ENCODE measurements at regions not wholly inside any gene's neighbourhood (a gene's known extent, or its start where the extent isn't known, plus 50 kb on each side); places are given as distances from the start of the nearest gene placed in this dataset.

GRCh38 chr13:26908126-26908525 is 147.5 kb upstream of the GPR12 start:
- TF ChIP-seq POLR2AphosphoS5 (IDR thresholded peaks at IDR 0.05; ENCODE audit: low read depth, low read length), result no peak
- no peak for TF ChIP-seq FOXP2 (optimal IDR thresholded peaks at IDR 0.05; ENCODE audit: borderline replicate concordance, extremely low read depth, extremely low read length, insufficient read depth)
- no peak for TF ChIP-seq SIN3A (IDR thresholded peaks at IDR 0.05; ENCODE audit: borderline replicate concordance, insufficient read depth, low read length)

GRCh38 chr13:26899202-26899601 is 138.6 kb upstream of the GPR12 start:
- TF ChIP-seq, protein P1, sequence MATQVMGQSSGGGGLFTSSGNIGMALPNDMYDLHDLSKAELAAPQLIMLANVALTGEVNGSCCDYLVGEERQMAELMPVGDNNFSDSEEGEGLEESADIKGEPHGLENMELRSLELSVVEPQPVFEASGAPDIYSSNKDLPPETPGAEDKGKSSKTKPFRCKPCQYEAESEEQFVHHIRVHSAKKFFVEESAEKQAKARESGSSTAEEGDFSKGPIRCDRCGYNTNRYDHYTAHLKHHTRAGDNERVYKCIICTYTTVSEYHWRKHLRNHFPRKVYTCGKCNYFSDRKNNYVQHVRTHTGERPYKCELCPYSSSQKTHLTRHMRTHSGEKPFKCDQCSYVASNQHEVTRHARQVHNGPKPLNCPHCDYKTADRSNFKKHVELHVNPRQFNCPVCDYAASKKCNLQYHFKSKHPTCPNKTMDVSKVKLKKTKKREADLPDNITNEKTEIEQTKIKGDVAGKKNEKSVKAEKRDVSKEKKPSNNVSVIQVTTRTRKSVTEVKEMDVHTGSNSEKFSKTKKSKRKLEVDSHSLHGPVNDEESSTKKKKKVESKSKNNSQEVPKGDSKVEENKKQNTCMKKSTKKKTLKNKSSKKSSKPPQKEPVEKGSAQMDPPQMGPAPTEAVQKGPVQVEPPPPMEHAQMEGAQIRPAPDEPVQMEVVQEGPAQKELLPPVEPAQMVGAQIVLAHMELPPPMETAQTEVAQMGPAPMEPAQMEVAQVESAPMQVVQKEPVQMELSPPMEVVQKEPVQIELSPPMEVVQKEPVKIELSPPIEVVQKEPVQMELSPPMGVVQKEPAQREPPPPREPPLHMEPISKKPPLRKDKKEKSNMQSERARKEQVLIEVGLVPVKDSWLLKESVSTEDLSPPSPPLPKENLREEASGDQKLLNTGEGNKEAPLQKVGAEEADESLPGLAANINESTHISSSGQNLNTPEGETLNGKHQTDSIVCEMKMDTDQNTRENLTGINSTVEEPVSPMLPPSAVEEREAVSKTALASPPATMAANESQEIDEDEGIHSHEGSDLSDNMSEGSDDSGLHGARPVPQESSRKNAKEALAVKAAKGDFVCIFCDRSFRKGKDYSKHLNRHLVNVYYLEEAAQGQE (IDR thresholded peaks at IDR 0.05; ENCODE audit: insufficient read depth in 1 of 2, low read depth in 2 of 2, low read length in 2 of 2), result no peak
- no peak for TF ChIP-seq TAF1 (IDR thresholded peaks at IDR 0.05; ENCODE audit: borderline replicate concordance, insufficient read depth, low read length)
- TF ChIP-seq SIN3A (IDR thresholded peaks at IDR 0.05; ENCODE audit: borderline replicate concordance, insufficient read depth, low read length), result no peak
- TF ChIP-seq POLR2AphosphoS5 (IDR thresholded peaks at IDR 0.05; ENCODE audit: low read depth, low read length), result no peak
- TF ChIP-seq FOXP2 (optimal IDR thresholded peaks at IDR 0.05; ENCODE audit: borderline replicate concordance, extremely low read depth, extremely low read length, insufficient read depth), result no peak

- TF ChIP-seq, protein P1 (IDR thresholded peaks at IDR 0.05; ENCODE audit: insufficient read depth in 1 of 2, low read depth in 2 of 2, low read length in 2 of 2), result no peak
- no peak for TF ChIP-seq POLR2AphosphoS5 (IDR thresholded peaks at IDR 0.05; ENCODE audit: low read depth, low read length)
These were observed 137.3 kb upstream of the GPR12 start for GRCh38 chr13:26897706-26898550.

GRCh38 chr13:26896986-26897668 is 136.5 kb upstream of the GPR12 start:
- no peak for TF ChIP-seq TAF1 (IDR thresholded peaks at IDR 0.05; ENCODE audit: borderline replicate concordance, insufficient read depth, low read length)
- no peak for TF ChIP-seq SIN3A (IDR thresholded peaks at IDR 0.05; ENCODE audit: borderline replicate concordance, insufficient read depth, low read length)
- TF ChIP-seq, protein P1 (IDR thresholded peaks at IDR 0.05; ENCODE audit: insufficient read depth in 1 of 2, low read depth in 2 of 2, low read length in 2 of 2), result no peak
- no peak for TF ChIP-seq POLR2AphosphoS5 (IDR thresholded peaks at IDR 0.05; ENCODE audit: low read depth, low read length)
- TF ChIP-seq FOXP2 (optimal IDR thresholded peaks at IDR 0.05; ENCODE audit: borderline replicate concordance, extremely low read depth, extremely low read length, insufficient read depth), result no peak

- TF ChIP-seq FOXP2 (optimal IDR thresholded peaks at IDR 0.05; ENCODE audit: borderline replicate concordance, extremely low read depth, extremely low read length, insufficient read depth), result no peak
- TF ChIP-seq TAF1 (IDR thresholded peaks at IDR 0.05; ENCODE audit: borderline replicate concordance, insufficient read depth, low read length), result no peak
- no peak for TF ChIP-seq SIN3A (IDR thresholded peaks at IDR 0.05; ENCODE audit: borderline replicate concordance, insufficient read depth, low read length)
- TF ChIP-seq POLR2AphosphoS5 (IDR thresholded peaks at IDR 0.05; ENCODE audit: low read depth, low read length), result no peak
- TF ChIP-seq, protein P1 (IDR thresholded peaks at IDR 0.05; ENCODE audit: insufficient read depth in 1 of 2, low read depth in 2 of 2, low read length in 2 of 2), result no peak
These were observed 135.4 kb upstream of the GPR12 start for GRCh38 chr13:26895808-26896466.
